Panc1 (cell line): ENCODE measurements at regions not wholly inside any gene's neighbourhood (a gene's known extent, or its start where the extent isn't known, plus 50 kb on each side); places are given as distances from the start of the nearest gene placed in this dataset.

ENCODE experiments used
- ATAC-seq: fragments of 200-7000 bp; cut with Tn5 transposase; 2 replicates; pipeline ENCODE4 v1.9.1; 2020; ENCODE audit warnings: mild to moderate bottlenecking, moderate library complexity
- BruUV-seq: library from RNA; stranded (reverse); fragments of 400-500 nt; replicated peaks from 2 replicates; lab custom pipeline; 2021; lab: Mats Ljungman, UMichigan
- CTCF ChIA-PET: fragments of 300-600 bp; sonication (Branson Sonifier 250); formaldehyde crosslinking; loops from one replicate; lab custom pipeline; 2022; ENCODE audit warnings: antibody characterized with exemption; lab: Charles Lee
- POLR2A ChIA-PET: fragments of 300-600 bp; sonication (Branson Sonifier 250); formaldehyde crosslinking; loops from one replicate; lab custom pipeline; 2022; ENCODE audit warnings: antibody characterized with exemption; lab: Charles Lee
- DNase-seq: peaks from one replicate; pipeline ENCODE4 v3.0.0-alpha.2; 2010; ENCODE audit warnings: low read depth, low spot score
- H3K27ac ChIP-seq: 2 replicates; pipeline ENCODE4 v1.5.1; 2011; ENCODE audit warnings: mild to moderate bottlenecking, low read length, inconsistent platforms
- H3K27me3 ChIP-seq: fragments of 200-500 bp; sonication (Bioruptor generic); 2 replicates; pipeline ENCODE4 v1.6.0; 2014; ENCODE audit warnings: low read length, inconsistent platforms; ENCODE audit not compliant: control insufficient read depth, insufficient read depth
- H3K36me3 ChIP-seq: fragments of 200-500 bp; sonication (Bioruptor generic); 2 replicates; pipeline ENCODE4 v1.5.1; 2014; ENCODE audit warnings: inconsistent platforms, mild to moderate bottlenecking, low read length, moderate library complexity; ENCODE audit not compliant: control insufficient read depth, insufficient read depth
- H3K4me1 ChIP-seq: 2 replicates; pipeline ENCODE4 v1.5.1; 2011; ENCODE audit warnings: inconsistent platforms, mild to moderate bottlenecking, low read length, moderate library complexity; ENCODE audit not compliant: control insufficient read depth, insufficient read depth
- H3K4me3 ChIP-seq, 2 experiments: 2 replicates each; pipeline ENCODE4 v1.5.1; 2011 to 2012; ENCODE audit warnings: low read depth in 2 of 2, low read length in 2 of 2, mild to moderate bottlenecking in 2 of 2, inconsistent platforms in 1 of 2, moderate library complexity in 1 of 2
- H3K9me3 ChIP-seq: fragments of 200-500 bp; sonication (Bioruptor generic); 2 replicates; pipeline ENCODE4 v1.5.1; 2014; ENCODE audit warnings: low read depth, mild to moderate bottlenecking, inconsistent platforms, low read length, moderate library complexity; ENCODE audit not compliant: control insufficient read depth, insufficient read depth
- CTCF ChIP-seq: fragments of 450-650 bp; IDR thresholded peaks from 2 replicates; pipeline ENCODE4 v1.5.1; 2017; ENCODE audit warnings: mild to moderate bottlenecking
- POLR2AphosphoS5 ChIP-seq: IDR thresholded peaks from 2 replicates; pipeline ENCODE4 v1.6.1; 2012; ENCODE audit warnings: mild to moderate bottlenecking, low read depth, low read length, moderate library complexity
- REST ChIP-seq, 2 experiments: IDR thresholded peaks; 2 replicates each; pipeline ENCODE4 v1.6.1; 2011 to 2012; ENCODE audit warnings: low read depth in 2 of 2, control low read depth in 1 of 2, low read length in 1 of 2, mild to moderate bottlenecking in 1 of 2, moderate library complexity in 1 of 2; ENCODE audit not compliant: insufficient read depth in 1 of 2
- SIN3A ChIP-seq: IDR thresholded peaks from 2 replicates; pipeline ENCODE4 v1.6.1; 2012; ENCODE audit warnings: low read depth, mild to moderate bottlenecking, low read length, moderate library complexity, borderline replicate concordance; ENCODE audit not compliant: insufficient read depth
- TCF7L2 ChIP-seq: IDR thresholded peaks from 2 replicates; pipeline ENCODE4 v1.6.1; 2011; ENCODE audit warnings: mild to moderate bottlenecking, low read depth, low read length, inconsistent platforms
- in situ Hi-C: cut with HindIII; loops from 2 replicates; pipeline ENCODE4 v1.10.0; 2016; ENCODE audit warnings: low sequenced_read_pairs, low pct_unique_long_range_greater_than_20kb
- intact Hi-C: fragments of 100-400 bp; cut with micrococcal nuclease; formaldehyde crosslinking; loops from one replicate; pipeline ENCODE4 v1.10.0; 2022; ENCODE audit not compliant: unreplicated experiment

- ChIA-PET POLR2A (no interaction called here), CTCF (no interaction called here)
- ATAC-seq, result no peak
- Histone ChIP-seq H3K27ac (no peak overlapping the region), H3K9me3 (no peaks in the 10 kb centered on the region), H3K36me3 (no peaks in the 10 kb centered on the region), H3K4me3 (no peak overlapping the region), H3K4me1 (no peaks in the 10 kb centered on the region), H3K27me3 (peaks cover 7% of the 10 kb centered on the region)
- in situ Hi-C loops (no loop called here), intact Hi-C loops (no loop called here)
- BruUV-seq, result no TSS peak
- no peak for DNase-seq
- TF ChIP-seq POLR2AphosphoS5 (no peak), CTCF (no peak), REST (IDR thresholded peaks at IDR 0.05; ENCODE audit: insufficient read depth in 1 of 2, low read depth in 2 of 2, low read length in 1 of 2) (no peak), SIN3A (no peak)
Observed at GRCh38 chr19:30137747-30138146, 195.7 kb downstream of the URI1 start.

- no peaks in the 10 kb centered on the region for H3K36me3 ChIP-seq
- H3K27ac ChIP-seq, result no peak overlapping the region
- intact Hi-C loops, result no loop called here
- no peak overlapping the region for H3K4me3 ChIP-seq
- in situ Hi-C loops, result no loop called here
- ChIA-PET POLR2A (interaction anchor here (0.7 kb wide), 1 partner anchor 1186 kb away, joined by 8 read pairs; no protein-coding TSS in a partner anchor), CTCF (no interaction called here)
- ATAC-seq (no peak), DNase-seq (no peak)
- TF ChIP-seq SIN3A, result no peak
- TF ChIP-seq POLR2AphosphoS5, result no peak
- TF ChIP-seq TCF7L2, result no peak
- no peak for TF ChIP-seq REST (IDR thresholded peaks at IDR 0.05; ENCODE audit: insufficient read depth in 1 of 2, low read depth in 2 of 2, low read length in 1 of 2)
- TF ChIP-seq CTCF, result no peak
- BruUV-seq, result no TSS peak
- no peaks in the 10 kb centered on the region for H3K4me1 ChIP-seq
- H3K27me3 ChIP-seq, result peaks cover 5% of the 10 kb centered on the region
- H3K9me3 ChIP-seq, result no peaks in the 10 kb centered on the region
Observed at GRCh38 chr19:30144242-30144758, 202.3 kb downstream of the URI1 start.
